HEK293T (cell line): ENCODE measurements at regions not wholly inside any gene's neighbourhood (a gene's known extent, or its start where the extent isn't known, plus 50 kb on each side); places are given as distances from the start of the nearest gene placed in this dataset.
"Not testable (repeated sequence)": the region's sequence is repeated elsewhere in the genome, so short reads cannot be mapped to it uniquely, and the experiment has no call there.

ENCODE experiments used
- CTCF ChIA-PET: fragments of 350-600 bp; formaldehyde crosslinking; extraction: SDS; loops from one replicate; lab custom pipeline; 2021; ENCODE audit warnings: antibody characterized with exemption, inconsistent platforms; lab: Yijun Ruan, JAX
- POLR2A ChIA-PET: fragments of 350-600 bp; formaldehyde crosslinking; extraction: SDS; loops from one replicate; lab custom pipeline; 2020; ENCODE audit warnings: antibody characterized with exemption, inconsistent platforms; lab: Yijun Ruan, JAX
- DNase-seq: peaks from one replicate; pipeline ENCODE4 v3.0.0; 2012; ENCODE audit warnings: mixed read lengths; ENCODE audit errors: extremely low spot score
- ARNT ChIP-seq: fragments of 450-650 bp; IDR thresholded peaks from 2 replicates; pipeline ENCODE4 v1.6.1; 2017; ENCODE audit warnings: mild to moderate bottlenecking
- BHLHE40 ChIP-seq: fragments of 450-650 bp; IDR thresholded peaks from 2 replicates; pipeline ENCODE4 v1.6.1; 2016; ENCODE audit warnings: mild to moderate bottlenecking, moderate library complexity, borderline replicate concordance
- CTBP1 ChIP-seq: fragments of 450-650 bp; IDR thresholded peaks from 2 replicates; pipeline ENCODE4 v1.6.1; 2016; ENCODE audit warnings: borderline replicate concordance
- ELF4 ChIP-seq: fragments of 450-650 bp; IDR thresholded peaks from 2 replicates; pipeline ENCODE4 v1.6.1; 2017; ENCODE audit warnings: antibody characterized with exemption
- FOXA1 ChIP-seq: fragments of 450-650 bp; IDR thresholded peaks from 2 replicates; pipeline ENCODE4 v1.6.1; 2016; ENCODE audit warnings: mild to moderate bottlenecking
- FOXK2 ChIP-seq: fragments of 450-650 bp; IDR thresholded peaks from 2 replicates; pipeline ENCODE4 v1.6.1; 2016; ENCODE audit warnings: mild to moderate bottlenecking
- FOXM1 ChIP-seq: fragments of 450-650 bp; IDR thresholded peaks from 2 replicates; pipeline ENCODE4 v1.6.1; 2017; ENCODE audit warnings: mild to moderate bottlenecking, borderline replicate concordance
- HDGF ChIP-seq: fragments of 450-650 bp; IDR thresholded peaks from 2 replicates; pipeline ENCODE4 v1.6.1; 2017; ENCODE audit warnings: antibody characterized with exemption, borderline replicate concordance
- L3MBTL2 ChIP-seq: fragments of 450-650 bp; conservative IDR thresholded peaks from 2 replicates; pipeline ENCODE4 v1.6.1; 2016; ENCODE audit warnings: mild to moderate bottlenecking
- LEF1 ChIP-seq: fragments of 450-650 bp; IDR thresholded peaks from 2 replicates; pipeline ENCODE4 v1.6.1; 2017; ENCODE audit warnings: mild to moderate bottlenecking, borderline replicate concordance
- NFRKB ChIP-seq: fragments of 450-650 bp; IDR thresholded peaks from 2 replicates; pipeline ENCODE4 v1.6.1; 2016; ENCODE audit warnings: mild to moderate bottlenecking, moderate library complexity
- SP1 ChIP-seq: fragments of 450-650 bp; IDR thresholded peaks from 2 replicates; pipeline ENCODE4 v1.6.1; 2017
- SUZ12 ChIP-seq: fragments of 450-650 bp; IDR thresholded peaks from 2 replicates; pipeline ENCODE4 v1.6.1; 2016; ENCODE audit warnings: mild to moderate bottlenecking
- TARDBP ChIP-seq: fragments of 450-650 bp; IDR thresholded peaks from 2 replicates; pipeline ENCODE4 v1.6.1; 2016
- ZNF384 ChIP-seq: fragments of 450-650 bp; IDR thresholded peaks from 2 replicates; pipeline ENCODE4 v1.6.1; 2016
- TF ChIP-seq, protein P1 (sequence below): fragments of 450-650 bp; IDR thresholded peaks from 2 replicates; pipeline ENCODE4 v1.6.1; 2016

DNA sequence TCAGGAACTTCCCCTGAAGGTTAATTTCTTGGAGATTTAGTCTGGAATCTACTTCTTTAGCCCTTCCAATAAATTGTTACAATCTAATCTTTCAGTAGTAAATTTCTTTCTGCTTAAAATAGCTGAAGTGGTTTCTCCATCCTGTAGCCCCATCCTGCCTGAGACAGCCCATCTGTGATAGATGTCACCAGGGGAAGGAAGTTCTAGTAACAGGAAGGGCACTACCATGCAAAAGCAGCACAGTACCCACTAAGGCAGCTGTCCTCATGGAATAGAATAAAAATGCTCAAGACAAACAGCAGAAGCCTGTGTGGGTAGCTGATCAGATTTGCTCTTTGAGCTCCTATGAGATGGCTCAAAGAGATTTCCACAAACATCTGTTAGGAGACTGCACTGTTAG lies 1036.5 kb downstream of the SLITRK5 start:
- no peak for DNase-seq
- TF ChIP-seq LEF1 (no peak), CTBP1 (no peak)
- ChIA-PET POLR2A (no interaction called here), CTCF (no interaction called here)

DNA sequence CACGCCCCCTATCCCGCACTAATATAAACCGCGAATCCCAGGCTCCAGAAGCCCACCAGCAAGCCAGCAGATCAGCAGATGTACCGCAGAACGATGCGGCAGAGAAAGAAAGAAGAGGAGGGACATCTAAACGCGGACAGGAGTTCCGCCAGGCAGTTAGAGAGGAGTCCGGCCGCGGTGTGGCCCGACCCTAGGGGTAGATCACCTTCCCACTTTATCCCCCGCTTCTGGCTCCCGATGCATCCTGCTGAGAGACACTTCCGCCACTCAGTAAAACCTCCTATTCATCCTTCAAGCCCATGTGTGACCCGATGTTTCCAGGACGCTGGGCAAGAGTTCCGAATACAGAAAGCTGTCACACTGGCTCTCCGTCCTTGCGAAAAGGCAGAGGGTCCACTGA lies 1046.8 kb downstream of the SLITRK5 start:
- TF ChIP-seq CTBP1: no peak
- no peak for TF ChIP-seq BHLHE40
- no peak for TF ChIP-seq HDGF
- TF ChIP-seq ELF4: no peak
- no peak for TF ChIP-seq NFRKB
- DNase-seq: no peak
- ChIA-PET CTCF (no interaction called here), POLR2A (no interaction called here)

DNA sequence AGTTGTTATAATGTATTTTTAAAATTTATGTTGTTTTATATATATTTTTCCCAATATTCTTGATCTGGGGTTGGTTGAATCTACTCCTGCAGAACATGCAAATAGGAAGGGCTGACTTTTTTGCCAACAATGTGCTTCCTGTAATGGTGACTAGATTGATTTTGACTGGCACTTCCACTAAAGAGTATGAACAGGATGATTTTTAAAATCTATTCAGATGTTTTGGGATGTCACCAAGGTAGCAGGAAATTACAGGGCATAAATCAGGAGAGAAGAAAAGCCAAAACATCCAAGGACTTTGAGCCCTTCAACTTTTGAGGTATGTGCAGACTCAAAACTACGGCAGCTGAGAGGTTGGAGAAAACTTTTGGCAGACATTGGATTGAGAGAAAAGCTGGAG lies 1047.6 kb downstream of the SLITRK5 start:
- ChIA-PET CTCF (interaction anchor here (0.6 kb wide), 1 partner anchor 47 kb away, joined by 3 read pairs; no protein-coding TSS in a partner anchor), POLR2A (no interaction called here)
- no peak for DNase-seq
- TF ChIP-seq ZNF384: no peak
- TF ChIP-seq TARDBP: no peak
- no peak for TF ChIP-seq HDGF
- no peak for TF ChIP-seq FOXK2
- TF ChIP-seq, protein P1, sequence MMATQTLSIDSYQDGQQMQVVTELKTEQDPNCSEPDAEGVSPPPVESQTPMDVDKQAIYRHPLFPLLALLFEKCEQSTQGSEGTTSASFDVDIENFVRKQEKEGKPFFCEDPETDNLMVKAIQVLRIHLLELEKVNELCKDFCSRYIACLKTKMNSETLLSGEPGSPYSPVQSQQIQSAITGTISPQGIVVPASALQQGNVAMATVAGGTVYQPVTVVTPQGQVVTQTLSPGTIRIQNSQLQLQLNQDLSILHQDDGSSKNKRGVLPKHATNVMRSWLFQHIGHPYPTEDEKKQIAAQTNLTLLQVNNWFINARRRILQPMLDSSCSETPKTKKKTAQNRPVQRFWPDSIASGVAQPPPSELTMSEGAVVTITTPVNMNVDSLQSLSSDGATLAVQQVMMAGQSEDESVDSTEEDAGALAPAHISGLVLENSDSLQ: no peak
- TF ChIP-seq BHLHE40: no peak

DNA sequence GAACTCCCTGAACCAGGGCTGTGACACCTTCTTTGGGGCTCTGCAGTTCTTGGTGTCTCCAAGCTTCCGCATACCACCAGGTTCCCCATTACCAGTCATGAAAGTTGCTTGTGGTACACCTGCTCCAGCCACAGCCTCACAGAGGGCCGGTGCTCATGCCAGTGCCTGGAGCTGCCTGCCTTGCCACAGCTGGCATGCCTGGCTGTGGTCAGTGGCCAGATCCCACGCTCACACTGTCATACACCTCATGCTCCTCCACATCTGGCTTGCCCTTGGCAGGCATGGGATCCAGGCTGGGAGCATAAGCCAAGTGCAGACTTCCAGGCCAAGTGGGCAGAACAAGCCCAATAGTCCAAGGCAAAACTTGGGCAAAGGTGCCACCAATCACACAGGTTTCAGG lies 1054.9 kb downstream of the SLITRK5 start:
- ChIA-PET CTCF (no interaction called here), POLR2A (no interaction called here)
- TF ChIP-seq TARDBP (no peak), NFRKB (no peak), ZNF384 (no peak), FOXA1 (no peak), LEF1 (no peak), ELF4 (no peak), L3MBTL2 (no peak), FOXK2 (no peak), ARNT (no peak), FOXM1 (no peak), HDGF (no peak), CTBP1 (no peak), SUZ12 (no peak), BHLHE40 (no peak), SP1 (no peak)
- TF ChIP-seq, protein P1: no peak
- no peak for DNase-seq

DNA sequence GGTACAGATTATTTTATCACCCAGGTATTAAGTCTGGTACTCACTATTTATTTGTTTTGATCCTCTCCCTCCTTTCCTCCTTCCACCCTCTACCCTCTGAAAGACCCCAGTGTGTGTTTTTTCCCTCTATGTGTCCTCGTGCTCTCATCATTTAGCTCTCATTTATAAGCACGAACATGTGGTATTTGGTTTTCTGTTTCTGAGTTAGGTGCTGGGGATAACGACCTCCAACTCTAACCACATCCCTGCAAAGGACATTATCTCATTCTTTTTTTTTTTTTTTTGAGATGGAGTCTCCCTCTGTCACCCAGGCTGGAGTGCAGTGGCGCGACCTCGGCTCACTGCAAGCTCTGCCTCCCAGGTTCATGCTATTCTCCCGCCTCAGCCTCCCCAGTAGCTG lies 1056.1 kb downstream of the SLITRK5 start:
- DNase-seq, POLR2A ChIA-PET: not testable (repeated sequence)
- CTCF ChIA-PET: interaction anchor here (0.6 kb wide), 1 partner anchor 1234 kb away, joined by 3 read pairs; no protein-coding TSS in a partner anchor

DNA sequence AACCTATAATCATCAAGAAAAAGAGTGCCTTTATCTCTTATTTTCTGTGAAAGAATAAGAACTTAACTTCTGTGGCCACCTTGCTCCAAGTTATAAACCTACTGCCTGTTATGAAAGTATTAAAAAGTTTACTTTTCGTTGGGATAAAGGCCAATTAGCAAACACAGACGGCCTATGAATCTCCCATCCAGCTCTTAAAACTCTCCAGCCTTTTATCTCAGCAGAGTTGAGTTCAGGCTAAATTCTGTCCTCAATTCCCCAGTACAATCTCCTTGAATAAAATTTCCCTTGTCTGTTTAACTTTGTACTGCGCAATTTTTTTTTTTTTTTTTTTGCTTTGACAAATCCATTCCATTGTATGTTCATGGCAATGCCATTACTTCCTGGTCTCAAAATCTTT lies 1058.4 kb downstream of the SLITRK5 start:
- DNase-seq: no peak
- CTCF ChIA-PET: interaction anchor here (0.6 kb wide), 1 partner anchor 277 kb away, joined by 3 read pairs; no protein-coding TSS in a partner anchor
- POLR2A ChIA-PET: no interaction called here
- TF ChIP-seq FOXM1 (no peak), BHLHE40 (no peak), ZNF384 (no peak)

DNA sequence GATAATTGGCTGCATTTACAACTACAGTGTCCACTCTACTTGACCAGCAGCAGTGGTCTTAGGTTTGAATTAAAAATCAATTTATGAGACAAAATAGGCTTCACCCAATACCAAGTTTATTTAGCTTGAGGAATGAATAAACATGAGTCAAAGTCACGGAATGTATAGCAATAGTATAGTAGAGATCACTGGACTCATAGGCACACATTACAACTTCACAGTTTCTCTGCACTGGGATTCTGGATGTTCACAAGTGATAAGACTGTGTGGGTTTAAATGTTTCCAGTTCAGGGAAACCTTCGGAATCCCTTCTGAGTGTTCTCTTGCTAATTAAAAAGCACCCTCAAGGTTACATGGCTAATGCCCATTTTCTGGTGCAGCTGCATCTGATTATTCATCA lies 1064.9 kb downstream of the SLITRK5 start:
- ChIA-PET CTCF (no interaction called here), POLR2A (no interaction called here)
- DNase-seq: no peak
- TF ChIP-seq SP1 (no peak), L3MBTL2 (no peak)

DNA sequence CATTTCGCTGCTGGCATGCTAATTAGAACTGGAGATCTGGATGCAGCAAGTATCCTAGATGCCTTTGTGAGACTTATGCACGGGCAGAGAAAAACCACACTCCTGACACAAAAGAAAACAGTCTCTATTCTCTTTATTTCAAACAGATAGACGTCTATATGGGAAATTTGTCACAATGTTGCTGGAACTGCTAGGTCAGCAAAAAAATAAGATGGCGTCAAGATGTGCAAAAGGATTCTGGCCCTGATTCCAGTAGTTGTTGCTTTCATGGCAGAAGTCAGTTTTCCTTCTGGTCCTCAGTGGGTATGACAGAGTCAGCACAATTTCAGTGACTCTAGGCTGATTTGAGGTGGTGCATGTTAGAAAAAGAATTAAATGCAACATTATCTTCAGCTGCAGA lies 1068.0 kb downstream of the SLITRK5 start:
- ChIA-PET POLR2A (no interaction called here), CTCF (no interaction called here)
- DNase-seq: no peak
- TF ChIP-seq ARNT (no peak), L3MBTL2 (no peak), TARDBP (no peak), LEF1 (no peak), ELF4 (no peak), ZNF384 (no peak), NFRKB (no peak), HDGF (no peak), SP1 (no peak), FOXA1 (no peak), FOXK2 (no peak), CTBP1 (no peak)

DNA sequence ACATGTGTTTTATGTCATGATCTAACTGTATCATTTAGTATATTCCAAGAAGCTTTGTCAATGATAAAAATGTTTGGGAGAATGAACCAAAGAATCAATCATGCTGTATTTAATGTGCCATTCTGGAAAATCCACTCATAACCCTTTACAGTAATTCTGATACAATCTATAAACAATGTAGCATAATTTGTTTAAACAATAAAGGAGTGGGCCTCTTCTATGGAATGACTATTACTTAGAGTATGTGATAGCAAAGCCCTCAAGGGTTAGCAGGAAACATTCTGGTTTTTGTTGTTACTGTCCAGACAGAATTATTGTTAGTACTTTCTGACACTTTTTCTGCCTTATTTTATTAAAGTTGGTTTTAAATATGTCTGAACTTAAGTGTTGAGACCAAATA lies 1073.1 kb downstream of the SLITRK5 start:
- POLR2A ChIA-PET: no interaction called here
- CTCF ChIA-PET: no interaction called here
- no peak for TF ChIP-seq LEF1
- TF ChIP-seq BHLHE40: no peak
- no peak for TF ChIP-seq ARNT
- TF ChIP-seq CTBP1: no peak
- TF ChIP-seq ELF4: no peak
- no peak for TF ChIP-seq SUZ12
- TF ChIP-seq, protein P1: no peak
- TF ChIP-seq FOXK2: no peak
- TF ChIP-seq ZNF384: no peak
- no peak for TF ChIP-seq NFRKB
- no peak for TF ChIP-seq FOXA1
- TF ChIP-seq FOXM1: no peak
- no peak for TF ChIP-seq TARDBP
- TF ChIP-seq HDGF: no peak
- no peak for TF ChIP-seq L3MBTL2
- no peak for TF ChIP-seq SP1
- no peak for DNase-seq
